ENCODE measurements at regions not wholly inside any gene's neighbourhood (a gene's known extent, or its start where the extent isn't known, plus 50 kb on each side); places are given as distances from the start of the nearest gene placed in this dataset.
"Not testable (repeated sequence)": the region's sequence is repeated elsewhere in the genome, so short reads cannot be mapped to it uniquely, and the experiment has no call there.

DNA sequence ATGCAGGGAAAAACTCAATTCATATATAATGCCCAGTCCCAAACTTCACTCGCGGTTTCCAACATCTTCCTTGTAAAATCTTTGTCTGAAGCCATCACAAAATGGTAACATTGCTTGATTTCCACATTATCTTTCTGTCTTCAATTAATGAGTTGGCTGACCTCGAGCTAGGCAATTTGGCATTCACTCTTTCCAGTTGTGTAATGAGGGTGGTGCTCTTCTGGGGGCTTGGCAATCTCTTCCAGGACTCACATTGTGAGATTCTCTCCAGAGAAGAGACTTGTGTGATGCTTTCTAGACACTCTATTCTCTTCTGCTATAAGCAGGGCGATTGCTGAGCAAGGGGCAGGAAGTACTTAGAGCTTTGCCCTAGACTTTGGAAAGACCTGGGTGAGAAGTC, 179.5 kb downstream of the JCAD start:
- no peak for DNase-seq

DNA sequence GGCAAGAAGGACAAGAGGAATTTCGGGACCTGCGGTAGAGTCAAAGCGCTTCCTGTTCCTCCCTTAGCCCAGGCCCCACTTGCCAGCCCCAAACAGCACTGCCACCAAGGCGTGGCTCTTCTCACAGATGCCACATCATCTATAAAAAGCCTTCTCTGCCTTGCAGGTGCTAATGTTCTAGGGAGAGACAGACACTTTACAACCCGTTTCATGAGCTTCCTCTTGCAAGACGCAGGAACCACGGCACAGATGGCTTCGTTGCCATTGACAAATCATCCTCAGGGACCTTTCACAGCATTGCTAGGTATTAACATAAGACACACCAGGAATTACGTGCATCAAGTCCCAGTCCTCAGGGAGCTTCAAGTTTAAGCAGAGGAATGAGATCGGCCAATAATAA, 180.9 kb downstream of the JCAD start:
- no peak for DNase-seq

DNA sequence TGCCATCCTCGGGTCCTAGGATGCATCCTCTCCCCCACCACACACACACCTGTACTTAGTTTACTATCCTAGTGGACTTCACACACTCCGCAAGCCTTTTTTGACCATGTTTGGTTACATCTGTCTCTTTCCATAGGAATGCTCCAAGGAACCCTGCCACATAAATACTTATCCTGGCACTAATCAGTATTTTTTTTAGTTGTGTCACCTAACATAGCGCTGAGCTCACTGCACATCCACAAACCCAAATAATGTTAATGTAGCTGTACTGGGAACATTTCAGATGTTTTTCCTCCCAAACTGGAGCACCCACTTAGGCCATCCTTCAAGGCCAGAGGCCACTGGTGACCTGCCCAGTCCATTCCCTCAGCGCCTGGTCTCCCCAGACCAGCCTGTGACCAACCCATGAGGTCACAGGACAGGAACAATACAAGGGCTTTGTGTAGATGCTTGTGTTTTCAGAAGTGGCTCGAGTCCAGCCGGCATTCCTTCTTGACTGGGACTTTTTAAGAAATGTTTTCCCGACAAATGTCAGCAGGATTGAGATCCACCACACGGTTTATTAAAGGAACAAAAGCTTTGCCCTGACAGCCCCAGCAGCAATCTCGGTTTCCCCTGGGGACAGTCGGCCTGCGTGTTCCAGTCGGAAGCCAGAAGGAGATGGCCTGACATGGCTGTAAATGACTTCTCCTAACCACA, 181.4 kb downstream of the JCAD start:
- no peak for DNase-seq

DNA sequence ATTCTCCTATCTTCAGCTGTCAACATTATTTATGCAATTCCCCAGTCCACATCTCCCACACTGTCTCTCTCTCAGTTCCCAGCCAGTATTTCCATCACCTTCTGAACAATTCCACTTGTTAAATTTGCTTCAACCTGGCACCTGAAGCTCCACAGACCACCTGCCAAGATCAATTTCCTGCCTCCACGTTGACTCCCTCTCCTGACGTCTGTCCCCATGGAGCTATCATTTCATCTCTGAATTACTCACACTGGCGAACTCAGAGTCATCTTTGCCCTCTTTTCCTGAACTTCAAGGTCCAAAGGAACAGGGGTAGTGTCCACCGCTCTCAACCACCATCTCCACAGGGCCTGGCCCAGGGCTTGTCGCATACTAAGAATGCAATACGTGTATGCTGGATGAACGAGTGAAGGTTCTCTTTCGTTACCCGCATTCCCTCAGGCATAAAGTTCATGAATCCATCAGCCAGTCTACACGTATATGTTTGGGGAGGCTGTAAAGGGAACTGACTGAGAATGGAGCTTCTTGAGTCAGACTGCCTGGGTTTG, 183.3 kb downstream of the JCAD start:
- DNase-seq = no peak

DNA sequence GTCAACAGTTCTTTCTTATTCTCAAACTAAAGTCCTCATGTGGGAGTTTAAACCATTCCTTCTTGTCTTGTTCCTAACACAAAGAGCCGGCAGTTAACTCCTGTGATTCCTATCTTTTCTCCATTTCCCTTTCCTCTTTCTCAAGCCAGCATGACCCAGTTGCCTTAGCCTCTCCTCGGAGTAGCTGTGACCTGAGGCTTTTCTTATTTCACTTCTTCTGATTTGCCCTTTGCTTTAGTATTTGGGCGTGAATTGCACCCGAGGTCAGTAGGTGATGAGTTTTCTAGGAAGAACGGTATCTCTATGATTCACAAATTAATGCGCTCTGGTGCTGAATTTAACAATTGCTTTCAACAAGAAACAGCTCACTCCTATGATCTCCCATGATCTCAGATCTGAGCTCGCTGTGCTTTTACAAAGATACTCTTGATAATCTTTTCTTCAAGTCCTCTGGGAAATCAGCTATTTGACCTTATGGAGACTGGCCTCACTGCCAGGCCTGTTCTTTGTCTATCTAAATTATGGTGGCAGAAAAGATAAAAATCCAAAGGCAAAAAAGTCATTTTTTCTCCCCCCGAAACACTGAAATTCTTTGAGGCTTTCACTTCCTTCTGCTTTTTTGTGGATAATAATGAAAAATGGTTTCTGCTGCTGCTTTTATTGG, 184.6 kb downstream of the JCAD start:
- DNase-seq = no peak

DNA sequence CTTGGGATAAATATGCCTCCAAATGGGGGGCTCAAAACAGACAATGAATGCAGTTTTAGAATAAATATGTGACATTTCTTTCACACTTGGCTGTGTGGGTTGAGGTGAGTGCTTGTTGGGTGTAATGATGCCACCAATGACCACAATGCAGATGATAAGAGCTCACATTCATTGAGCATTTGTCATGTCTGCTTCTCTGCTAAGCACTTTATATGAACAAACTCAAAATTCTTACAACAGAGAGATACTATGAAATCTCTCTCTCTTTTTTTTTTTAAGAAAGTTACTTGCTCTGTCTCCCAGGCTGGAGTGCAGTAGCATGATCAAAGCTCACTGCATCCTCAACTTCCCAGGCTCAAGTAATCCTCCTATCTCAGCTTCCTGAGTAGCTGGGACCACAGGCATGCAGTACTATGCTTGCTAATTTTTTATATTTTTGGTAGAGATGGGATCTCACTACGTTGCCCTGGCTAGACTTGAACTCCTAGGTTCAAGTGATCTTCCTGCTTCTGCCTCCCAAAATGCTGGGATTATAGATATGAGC, 185.4 kb downstream of the JCAD start:
- no peak for DNase-seq

DNA sequence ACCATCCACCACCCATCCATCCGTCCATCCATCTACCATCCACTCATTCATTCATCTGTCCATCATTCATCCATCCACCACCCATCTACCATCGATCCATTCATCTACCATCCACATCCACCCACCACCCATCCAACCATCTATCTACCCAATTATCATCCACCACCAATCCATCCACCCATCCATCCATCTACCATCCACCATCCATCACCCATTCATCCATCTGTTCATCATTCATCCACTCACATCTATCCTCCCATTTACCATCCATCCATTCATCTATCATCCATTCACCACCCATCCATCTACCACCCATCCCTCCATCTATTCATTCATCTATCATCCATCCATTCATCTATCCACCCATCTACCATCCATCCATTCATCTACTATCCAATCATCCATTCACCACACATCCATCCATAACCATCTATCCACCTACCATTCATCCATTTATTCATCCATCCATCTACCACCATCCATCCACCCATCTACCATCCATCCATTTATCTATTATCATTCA, 188.8 kb downstream of the JCAD start:
- no peak for DNase-seq

DNA sequence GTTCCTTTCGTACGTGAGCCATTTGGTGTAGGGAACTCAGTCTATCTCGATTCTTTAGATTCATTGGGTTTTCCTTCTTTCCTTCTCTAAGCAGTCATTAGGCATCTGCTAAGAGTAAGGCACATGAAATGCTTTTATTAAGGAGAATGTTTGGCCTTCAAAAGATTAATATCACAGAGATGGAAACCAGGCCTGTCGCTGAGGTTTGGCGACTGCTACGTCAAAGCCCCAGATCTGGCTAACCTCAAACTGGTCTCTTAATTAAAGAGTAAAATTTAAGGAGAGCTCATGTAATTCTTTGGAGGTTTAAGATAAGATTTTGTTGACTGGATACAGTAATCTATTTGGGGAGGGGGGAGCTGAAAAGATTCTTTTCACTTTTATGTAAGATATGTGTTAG, 189.8 kb downstream of the JCAD start:
- no peak for DNase-seq

DNA sequence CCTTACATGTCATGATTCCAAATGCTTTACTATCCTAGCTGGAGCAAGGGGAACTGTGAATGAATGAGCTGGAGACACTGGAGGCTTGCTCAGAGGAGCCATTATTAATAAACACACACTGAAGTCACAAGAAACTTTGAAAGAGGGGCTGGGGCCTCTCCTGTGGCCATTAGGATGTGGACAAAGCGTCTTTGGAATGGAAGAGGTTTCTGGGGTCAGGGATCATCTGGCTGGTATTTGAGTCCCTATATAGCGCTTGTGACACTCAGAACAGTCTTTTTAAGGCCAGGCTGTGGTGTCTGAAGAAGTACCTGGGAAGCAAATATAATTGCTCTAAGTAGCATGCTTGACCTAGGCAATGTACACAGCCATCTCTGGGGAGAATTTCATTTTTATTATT, 193.0 kb downstream of the JCAD start:
- DNase-seq = no peak

DNA sequence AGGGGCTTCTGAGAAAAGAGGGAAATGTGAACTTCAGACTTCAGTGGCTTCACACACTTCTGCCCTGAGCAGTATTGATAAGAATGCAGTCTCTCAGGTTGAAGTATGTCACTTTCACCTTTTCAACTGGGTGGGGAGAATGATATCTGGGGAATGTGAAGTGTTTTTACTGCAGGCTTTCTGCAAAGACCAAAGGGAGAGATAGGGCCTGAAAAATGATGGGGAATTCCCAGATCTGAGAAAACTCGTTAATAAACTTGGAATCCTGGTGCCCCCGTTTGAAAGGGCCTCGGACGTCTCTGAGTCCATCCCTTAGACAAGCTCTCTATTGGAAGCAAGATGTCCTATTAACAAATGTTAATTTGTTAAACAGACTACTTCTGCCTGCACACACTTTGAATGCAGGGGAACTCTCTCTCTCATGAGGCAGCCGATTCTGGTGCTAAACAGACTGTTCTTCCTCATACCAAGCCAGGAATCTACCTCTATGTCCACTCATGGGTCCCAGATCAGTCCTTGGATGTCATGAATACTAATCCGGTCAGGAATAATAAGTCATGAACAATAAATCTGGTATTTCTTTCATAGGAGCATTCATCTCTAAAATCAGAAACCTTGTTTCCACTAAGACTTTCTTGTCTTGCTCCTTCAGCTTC, 193.6 kb downstream of the JCAD start:
- no peak for DNase-seq

DNA sequence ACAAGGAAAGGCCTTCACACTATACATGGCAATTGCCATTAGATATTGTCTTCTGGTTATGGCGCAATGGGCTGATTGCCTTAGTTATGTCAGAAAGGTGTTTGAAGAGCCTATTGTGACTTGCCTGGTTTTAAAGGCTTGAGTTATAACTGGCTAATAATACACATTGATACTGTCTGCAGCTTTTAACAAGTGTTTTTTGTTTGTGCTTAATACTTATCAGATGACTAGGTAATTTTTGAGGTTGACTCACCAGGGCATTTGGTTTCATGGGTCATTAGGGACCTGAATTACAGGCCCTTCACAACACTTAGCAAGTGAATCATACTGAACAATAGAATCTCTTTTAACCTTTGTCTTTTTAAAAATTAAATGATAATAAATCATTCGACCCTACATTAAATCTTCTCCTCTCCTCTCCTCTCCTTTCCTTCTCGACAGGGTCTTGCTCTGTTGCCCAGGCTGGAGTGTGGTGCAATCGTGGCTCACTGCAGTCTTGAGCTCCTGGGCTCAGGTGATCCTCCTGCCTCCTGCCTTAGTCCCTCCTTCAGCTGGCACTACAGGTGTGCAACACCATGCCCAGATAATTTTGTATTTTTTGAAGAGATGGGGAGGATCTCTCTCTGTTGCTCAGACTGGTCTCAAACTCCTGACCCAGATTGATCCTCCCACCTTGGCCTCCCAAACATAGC, 196.3 kb downstream of the JCAD start:
- no peak for DNase-seq

DNA sequence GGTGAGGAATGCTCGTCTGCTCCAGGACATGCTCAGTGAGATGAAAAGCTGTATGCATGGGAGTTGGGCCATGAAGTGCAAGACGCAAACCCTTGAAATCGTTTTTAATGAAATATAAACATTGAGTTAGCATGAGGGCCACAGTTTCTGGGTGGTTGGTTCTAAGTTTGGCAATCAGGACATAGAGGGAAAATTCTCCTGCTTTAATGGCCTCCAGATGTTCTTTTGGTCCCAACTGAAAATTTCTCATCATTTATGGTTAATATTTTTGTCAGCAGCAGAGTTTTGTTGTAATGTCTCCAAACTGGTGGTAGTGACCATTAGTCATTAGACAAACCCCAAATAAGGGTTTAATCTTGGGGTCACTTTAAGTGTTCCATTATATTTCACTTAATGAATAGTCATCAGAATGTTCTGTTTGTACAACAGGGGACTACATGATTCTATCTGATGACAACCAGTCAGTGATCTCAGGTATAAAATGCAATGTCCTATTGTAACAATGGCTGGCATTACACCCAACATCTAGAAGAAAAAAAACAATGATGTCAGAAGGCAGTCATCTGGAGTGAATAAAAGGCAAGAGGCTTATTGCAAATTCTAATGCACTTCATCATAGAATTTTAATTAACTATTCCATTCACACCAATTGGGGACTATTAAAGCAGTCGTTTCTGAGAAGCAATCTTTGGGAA, 197.4 kb downstream of the JCAD start:
- DNase-seq = no peak

DNA sequence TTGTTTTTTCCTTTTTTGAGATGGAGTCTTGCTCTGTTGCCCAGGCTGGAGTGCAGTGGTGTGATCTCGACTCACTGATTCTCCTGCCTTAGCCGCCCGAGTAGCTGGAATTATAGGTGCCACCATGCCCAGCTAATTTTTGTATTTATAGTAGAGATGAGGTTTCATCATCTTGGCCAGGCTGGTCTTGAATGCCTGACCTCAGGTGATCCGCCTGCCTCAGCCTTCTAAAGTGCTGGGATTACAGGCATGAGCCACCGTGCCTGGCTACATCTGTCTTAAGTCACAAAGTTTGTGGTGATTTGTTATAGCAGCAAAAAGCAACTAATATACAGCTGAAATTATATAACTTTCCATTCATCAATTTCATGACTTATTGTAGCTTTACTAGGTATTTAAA, 198.2 kb downstream of the JCAD start:
- not testable (repeated sequence) for DNase-seq

DNA sequence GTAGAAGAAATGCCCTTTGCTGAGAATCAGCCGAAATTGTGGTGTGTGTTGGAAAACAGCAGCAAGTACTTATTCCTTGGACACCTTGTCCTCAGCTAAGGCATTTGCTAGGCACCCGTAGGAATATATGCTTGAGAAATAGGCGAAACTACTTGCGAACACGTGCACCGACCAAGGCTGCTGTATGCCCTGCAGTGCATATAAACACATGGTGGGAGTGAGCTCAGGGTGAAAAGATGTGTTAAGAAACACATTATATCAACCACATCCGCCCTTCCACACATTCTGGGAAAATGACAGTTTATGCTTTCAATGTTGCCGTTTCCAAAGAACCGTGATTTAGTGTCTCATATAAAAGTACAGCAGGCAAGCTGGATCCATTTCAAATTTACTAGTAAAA, 199.2 kb downstream of the JCAD start:
- no peak for DNase-seq

DNA sequence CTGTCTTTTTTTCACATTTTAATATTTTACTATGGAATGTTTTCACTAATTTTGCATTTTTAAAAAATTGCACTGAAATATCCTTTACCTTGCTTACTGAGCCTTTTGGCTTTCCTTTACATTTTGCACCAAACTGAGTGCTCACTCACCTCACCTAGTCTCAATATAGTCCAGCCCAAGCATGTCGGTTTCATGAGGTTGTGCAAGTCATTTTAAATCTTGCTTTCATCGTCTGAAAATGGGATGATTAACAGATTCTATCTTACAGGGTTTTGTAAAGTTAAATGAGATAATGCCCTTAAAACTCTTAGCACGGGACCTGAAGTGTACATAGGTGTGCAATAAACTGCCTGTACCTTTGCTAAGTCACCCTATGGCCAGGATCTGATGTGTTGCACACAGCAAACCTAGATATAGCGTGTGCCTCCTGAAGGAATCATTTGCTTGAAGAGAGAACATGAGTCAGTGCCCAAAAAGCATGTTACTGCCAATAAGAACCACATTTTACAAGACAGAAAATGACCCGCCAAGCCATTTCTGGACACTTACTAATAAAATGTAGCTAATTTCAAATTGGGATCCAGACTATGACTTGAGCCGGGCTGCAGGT, 199.8 kb downstream of the JCAD start:
- no peak for DNase-seq

DNA sequence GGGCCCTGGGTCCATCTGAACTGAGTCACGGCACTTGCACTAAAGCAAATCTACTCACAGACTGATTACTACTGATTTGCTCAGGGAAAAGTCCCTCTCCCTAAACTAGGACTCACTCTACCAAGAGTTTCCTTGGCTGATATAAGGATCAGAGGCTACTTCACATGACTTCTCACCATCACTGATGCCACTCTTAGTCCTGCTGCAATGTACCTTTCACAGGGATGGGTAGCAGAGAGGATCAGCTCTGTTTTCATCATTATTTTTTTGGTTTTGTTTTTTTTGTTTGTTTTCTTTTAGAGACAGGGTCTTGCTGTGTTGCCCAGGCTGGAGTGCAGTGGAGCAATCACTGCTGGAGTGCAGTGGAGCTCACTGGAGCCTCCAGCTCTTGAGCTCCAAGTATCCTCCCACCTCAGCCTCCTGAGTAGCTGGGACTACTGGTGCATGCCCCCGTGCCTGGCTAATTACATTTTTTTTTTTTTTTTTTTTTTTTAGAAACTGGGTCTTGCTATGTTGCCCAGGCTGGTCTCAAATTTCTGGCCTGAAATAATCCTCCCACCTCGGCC, 200.6 kb downstream of the JCAD start:
- DNase-seq = no peak

DNA sequence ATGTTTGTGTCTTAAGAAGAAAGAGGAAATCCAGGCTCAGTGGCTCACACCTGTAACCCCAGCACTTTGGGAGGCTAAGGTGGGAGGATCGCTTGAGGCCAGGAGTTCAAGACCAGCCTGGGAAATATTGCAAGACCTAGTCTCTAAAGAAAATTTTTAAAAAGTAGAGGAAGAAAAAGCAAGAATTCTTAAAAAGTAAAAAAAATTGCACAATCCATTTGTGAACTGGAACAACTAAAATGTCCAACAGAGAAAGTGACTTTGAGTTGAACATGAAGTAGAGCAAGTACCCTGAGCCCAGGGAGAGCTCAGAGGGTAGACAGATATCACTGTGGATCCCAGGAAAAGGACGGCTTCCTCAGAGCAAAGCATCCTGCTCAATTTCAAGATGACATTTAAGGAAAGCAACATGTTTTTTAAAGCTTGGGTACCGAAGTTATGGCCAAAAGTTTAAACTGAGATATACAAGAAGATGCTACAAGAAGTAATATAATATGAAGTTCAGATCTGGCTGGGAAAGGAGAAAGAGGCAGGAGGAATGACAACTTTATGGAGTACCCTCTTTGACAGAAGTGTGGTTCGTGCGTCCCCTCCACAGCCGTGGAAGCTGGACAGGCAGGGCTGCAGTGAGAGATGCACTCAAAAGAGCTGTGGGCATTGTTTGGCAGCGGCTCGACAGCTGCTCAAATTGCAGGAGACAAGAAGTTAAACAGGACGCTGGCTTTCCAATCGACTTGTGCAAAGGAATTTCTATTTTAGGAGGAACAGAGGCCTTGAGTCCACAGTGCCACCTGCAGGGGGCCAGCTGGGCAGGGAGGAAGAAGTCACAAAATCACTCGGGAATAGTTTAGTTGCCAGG, 201.3 kb downstream of the JCAD start:
- no peak for DNase-seq

DNA sequence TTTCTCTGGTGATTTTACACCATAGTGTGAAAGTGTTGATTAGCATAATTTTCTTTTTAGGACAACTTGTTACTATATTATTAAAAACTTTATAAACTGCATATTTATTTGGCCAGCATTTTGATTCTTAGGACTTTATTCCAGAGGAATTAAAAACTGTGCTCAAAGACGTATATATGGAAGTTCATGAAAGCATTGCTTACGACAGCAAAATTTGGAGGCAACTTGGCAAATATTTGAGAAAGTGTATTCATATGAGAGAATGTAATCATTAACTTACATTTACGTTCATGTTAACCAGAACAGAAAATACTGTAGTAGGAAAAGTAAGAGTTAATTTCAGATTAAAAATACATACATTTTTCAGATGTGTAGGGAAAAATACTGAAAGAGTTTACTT, 203.1 kb downstream of the JCAD start:
- DNase-seq = no peak

DNA sequence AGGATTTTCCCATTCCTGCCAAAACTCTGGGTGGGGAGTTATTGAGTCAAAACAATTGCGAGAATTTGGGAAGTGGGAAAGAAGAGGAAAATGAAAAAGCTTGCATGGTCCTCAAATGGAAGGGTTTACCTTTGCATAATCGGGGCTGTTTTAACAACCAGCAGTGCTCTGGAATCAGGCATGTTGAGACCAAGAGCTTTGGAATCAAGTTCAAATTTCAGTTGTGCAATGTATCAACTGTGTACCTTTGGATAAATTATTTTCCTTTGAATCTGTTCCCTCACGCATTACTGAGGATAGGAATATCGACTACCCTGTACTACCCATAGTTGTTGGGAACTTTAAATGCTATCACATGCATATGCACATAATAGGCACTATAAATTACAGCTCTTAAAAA, 205.5 kb downstream of the JCAD start:
- no peak for DNase-seq

DNA sequence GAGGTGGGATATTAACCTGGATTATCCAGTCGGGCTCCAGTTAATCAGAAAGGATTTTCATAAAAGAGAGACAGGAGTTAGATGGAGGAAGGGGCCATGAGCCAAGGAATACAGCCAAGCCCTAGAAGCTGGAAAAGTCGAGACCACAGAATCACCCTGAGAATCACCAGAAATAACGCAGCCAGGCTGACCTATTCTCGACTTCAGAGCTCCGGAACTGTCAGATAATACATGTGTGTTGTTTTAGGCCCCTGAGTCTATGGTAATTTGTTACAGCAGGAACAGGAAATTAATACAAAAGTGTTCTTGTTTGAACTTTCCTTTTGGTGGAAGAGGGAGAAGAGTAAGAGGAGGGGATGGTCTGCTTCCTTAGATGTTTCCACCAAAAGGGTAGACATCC, 208.1 kb downstream of the JCAD start:
- no peak for DNase-seq

DNA sequence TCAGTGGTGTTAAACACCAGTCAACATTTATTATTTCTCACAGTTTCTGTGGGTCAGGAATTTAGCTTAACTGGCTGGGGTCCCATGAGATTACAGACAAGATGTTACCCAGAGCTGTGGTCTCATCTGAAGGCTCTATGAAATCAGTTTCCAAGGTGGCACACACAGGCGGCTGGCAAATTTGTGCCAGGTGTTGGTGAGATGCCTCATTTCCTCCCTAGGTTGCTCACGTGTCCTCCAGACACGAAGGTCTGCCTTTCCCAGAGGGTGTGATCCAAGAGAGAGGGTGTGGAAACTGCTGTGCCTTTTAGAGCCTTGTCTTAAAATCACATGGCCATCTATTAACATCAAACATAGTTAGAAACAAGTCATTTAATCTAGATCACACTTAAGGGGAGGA, 209.0 kb downstream of the JCAD start:
- DNase-seq = no peak

Data from NCI-H1436 treated with DMSO at 0.1 percent for 48 hours (cell line).